Urinary bladder (tissue), 3 donors: ENCODE measurements at regions not wholly inside any gene's neighbourhood (a gene's known extent, or its start where the extent isn't known, plus 50 kb on each side); places are given as distances from the start of the nearest gene placed in this dataset.
"Not testable (repeated sequence)": the region's sequence is repeated elsewhere in the genome, so short reads cannot be mapped to it uniquely, and the experiment has no call there.

Experiments used
- DNase-seq: peaks from one replicate; pipeline ENCODE4 v3.0.0-alpha.2; 2015; ENCODE audit errors: extremely low spot score
- H3K27ac ChIP-seq: one replicate; pipeline ENCODE4 v1.5.1; 2013; ENCODE audit warnings: low read depth, mild to moderate bottlenecking, moderate library complexity
- H3K36me3 ChIP-seq: one replicate; pipeline ENCODE4 v1.6.1; 2013; ENCODE audit warnings: mild to moderate bottlenecking, moderate library complexity; ENCODE audit not compliant: insufficient read depth
- H3K4me1 ChIP-seq: one replicate; pipeline ENCODE4 v1.6.1; 2013; ENCODE audit warnings: mild to moderate bottlenecking, moderate library complexity; ENCODE audit not compliant: insufficient read depth
- H3K4me3 ChIP-seq: one replicate; pipeline ENCODE4 v1.5.1; 2013; ENCODE audit warnings: low read depth, low read length
- WGBS: extraction: QIAGEN DNeasy Blood & Tissue Kit; methylation state at CpG from one replicate; pipeline ENCODE4 v1.1.7; 2013; 5-methylcytosine and 5-hydroxymethylcytosine counted together
- donor health status: healthy with polysubstance abuse.
- donor health status: healthy.

DNA sequence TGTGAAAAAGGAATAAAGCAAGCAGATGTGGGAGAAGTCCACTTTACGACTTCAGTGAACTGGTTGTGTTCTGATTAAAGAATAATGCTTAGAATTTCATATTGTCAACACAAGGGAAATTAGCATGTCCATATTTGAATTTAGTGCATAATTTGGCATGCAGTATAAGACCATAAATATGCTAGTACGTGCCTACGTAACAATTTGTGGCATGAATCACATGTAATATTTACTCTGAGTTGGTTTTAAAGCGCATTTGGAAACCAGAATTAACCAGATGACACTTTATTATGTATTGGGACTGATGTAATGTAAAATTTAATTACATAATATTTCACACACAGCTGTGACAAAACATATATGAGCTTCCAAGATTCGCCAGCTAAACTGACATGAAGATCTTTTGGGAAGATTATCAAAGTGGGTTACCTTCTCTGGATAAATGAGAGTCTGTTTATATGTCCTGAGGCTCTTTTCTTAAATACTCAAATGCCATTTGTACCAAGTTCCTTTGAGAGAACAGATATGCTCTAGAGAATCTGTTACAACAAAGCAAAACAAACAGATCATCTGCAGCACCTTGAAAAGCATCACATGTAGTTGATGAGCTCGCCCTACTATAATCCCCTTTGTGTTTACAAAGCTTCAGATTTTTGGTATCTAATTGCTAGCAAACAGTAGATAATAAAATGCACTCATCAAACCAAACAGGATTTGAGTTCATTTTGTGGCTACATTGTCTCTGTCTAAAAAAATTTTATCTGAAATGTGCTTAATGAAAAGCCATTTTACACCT, 1468.6 kb downstream of the CDH11 start:
- H3K36me3 ChIP-seq: no peaks in the 10 kb centered on the region
- no peak for DNase-seq
- H3K4me1 ChIP-seq: no peaks in the 10 kb centered on the region
- no peak overlapping the region for H3K27ac ChIP-seq
- no peak overlapping the region for H3K4me3 ChIP-seq
- 62% methylated on average over 6 of the region's 6 CpGs for WGBS

DNA sequence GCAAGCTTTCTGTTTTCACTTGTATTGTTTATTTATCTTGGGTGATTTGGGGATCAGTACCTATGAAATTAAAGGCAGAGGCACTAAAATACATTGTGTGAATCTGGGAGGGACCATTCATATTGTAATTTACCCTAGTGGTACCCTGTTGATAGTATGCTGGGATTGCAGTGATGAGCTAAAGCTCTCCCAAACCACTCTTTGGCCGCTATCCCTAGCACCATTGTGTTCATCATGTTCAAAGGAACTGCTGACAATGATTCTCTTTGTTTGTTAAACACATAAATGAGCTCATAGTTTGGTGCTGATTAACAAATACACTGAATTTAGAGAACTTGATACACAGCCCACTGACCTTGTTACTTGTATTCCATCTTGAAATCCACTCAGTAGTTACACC, 1469.8 kb downstream of the CDH11 start:
- Histone ChIP-seq H3K4me1 (no peaks in the 10 kb centered on the region), H3K36me3 (no peaks in the 10 kb centered on the region), H3K27ac (no peak overlapping the region), H3K4me3 (no peak overlapping the region)
- DNase-seq: no peak
- WGBS: 89% methylated on average over 1 of the region's 1 CpG

DNA sequence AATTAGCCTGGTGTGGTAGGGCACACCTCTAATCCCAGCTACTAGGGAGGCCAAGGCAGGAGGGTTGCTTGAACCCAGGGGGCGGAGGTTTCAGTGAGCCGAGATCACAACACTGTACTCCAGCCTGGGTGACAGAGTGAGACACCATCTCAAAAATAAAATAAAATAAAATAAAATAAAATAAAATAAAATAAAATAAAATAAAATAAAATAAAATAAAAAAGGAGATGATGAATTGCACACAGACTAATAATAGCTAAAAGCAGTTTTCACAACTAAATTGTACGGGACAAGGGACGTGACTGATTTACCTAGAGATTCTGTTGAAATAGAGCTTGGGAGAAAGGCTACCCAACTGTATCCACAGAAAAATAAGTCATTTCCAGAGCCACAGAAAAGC, 1471.3 kb downstream of the CDH11 start:
- 85% methylated on average over 4 of the region's 4 CpGs for whole genome bisulfite sequencing
- Histone ChIP-seq H3K27ac (no peak overlapping the region), H3K36me3 (no peaks in the 10 kb centered on the region), H3K4me3 (no peak overlapping the region), H3K4me1 (no peaks in the 10 kb centered on the region)
- DNase-seq: no peak

DNA sequence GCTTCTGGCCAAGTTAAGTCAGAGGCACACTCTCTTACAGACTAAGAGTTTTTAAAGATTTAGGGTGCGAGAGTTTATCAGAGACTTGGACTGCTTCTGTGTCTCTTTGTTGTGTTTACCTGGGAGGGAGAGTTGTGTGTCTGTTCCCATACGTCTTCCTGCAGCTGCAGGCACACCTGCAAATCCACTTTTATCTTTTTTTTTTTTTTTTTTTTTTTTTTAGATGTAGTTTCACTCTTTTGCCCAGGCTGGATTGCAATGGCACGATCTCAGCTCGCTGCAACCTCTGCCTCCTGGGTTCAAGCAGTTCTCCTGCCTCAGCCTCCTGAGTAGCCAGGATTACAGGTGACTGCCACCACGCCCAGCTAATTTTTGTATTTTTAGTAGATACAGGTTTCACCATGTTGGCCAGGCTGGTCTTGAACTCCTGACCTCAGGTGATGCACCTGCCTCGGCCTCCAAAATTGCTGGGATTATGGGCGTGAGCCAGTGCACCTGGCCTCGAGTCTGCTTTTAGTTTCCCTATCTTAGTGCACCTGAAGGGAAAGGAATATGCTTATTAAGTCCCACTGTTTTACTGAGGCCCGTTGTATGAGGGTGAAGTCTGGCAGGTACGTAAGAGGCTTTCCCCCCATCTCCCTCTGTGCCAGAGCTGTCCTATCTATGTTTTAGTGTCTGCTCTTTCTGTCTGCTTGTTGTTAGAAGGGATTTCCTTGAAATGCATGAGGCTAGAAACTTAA, 1488.0 kb downstream of the CDH11 start:
- H3K4me1 ChIP-seq, H3K4me3 ChIP-seq, DNase-seq, H3K36me3 ChIP-seq, H3K27ac ChIP-seq: not testable (repeated sequence)
- WGBS: 89% methylated on average over 10 of the region's 10 CpGs

DNA sequence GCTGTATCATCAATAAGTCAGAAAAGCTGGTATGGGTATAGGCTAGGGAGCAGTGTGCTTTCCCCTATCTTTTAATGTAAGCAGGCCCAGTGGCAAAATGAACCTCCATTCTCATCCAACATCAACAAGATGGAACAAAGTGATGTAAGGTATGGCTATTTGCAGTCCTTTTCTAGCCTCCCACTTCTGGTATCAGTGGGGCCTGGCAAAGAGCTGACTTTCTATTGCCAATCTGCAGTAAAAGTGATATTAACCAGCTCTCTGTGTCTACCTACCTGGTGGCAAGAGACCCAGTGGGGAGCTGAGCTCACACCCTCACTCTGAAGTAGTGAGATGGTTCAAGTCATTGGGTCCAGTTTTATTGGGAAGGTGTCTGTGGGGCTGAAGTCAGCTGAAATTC, 1492.6 kb downstream of the CDH11 start:
- no peak for DNase-seq
- H3K36me3 ChIP-seq: no peaks in the 10 kb centered on the region
- no peaks in the 10 kb centered on the region for H3K4me1 ChIP-seq
- no peak overlapping the region for H3K27ac ChIP-seq
- no peak overlapping the region for H3K4me3 ChIP-seq

DNA sequence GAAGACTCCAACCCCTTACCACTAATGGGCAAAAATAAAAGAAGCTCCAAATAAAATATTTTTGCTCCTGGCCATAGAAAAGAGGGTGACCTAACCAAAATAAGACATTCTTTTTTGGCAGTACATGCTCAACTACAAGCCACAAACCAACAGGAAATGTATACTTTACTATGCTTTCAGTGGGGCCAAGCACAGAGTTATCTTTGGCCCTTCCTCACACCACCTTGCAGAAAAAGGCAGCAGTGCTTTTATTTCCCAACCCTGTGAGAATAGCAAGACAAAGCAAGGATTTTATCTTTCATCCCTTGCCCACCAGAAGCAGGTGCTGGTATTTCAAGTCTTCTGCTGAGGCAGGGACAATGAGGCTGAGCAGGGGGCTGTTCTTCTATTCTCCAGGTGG, 1493.1 kb downstream of the CDH11 start:
- Histone ChIP-seq H3K27ac (no peak overlapping the region), H3K4me3 (no peak overlapping the region), H3K4me1 (no peaks in the 10 kb centered on the region), H3K36me3 (no peaks in the 10 kb centered on the region)
- no peak for DNase-seq

DNA sequence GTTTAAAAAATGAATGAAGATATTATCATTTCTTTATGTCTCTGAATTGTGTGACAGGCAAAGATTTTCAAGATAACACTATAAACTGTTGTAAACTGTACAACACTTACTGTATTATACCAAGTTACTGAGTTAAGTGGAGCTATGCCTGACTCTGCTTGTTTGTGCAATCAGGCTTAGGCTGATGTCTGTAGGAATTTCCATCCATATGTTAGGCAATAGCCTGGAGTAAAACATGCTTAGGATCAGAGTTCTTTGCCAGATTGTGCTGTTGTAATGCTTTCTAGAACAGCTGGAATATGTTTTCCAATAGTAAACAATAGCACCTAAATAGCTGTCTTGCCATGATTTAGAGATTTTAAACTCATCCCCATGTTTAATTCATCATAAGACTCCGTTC, 1496.7 kb downstream of the CDH11 start:
- DNase-seq: no peak
- Histone ChIP-seq H3K4me3 (no peak overlapping the region), H3K4me1 (no peaks in the 10 kb centered on the region), H3K27ac (no peak overlapping the region), H3K36me3 (no peaks in the 10 kb centered on the region)
- 38% methylated on average over 1 of the region's 1 CpG for WGBS

DNA sequence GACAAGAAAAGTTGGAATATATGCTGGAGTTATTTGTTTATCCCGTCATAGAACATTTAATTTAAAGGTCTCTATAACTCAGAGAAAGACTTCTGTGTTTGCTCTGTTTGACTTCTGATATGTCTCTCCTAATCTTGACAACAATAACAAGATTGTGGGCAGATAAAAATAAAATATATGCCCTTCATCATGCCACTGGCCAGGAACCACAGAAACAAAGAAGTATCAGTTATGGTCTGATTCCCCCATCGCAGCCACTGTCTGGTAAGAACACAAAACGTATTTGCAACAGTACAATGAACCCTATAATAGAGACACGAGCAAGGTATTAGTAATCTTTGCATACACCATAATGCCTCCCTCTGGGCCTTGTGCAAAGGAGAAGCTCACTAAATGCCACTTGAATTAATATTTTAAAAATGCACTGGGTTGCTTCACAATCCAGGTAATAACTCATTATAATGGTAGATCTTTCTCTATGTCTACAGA, 1498.3 kb downstream of the CDH11 start:
- no peaks in the 10 kb centered on the region for H3K36me3 ChIP-seq
- no peak overlapping the region for H3K4me3 ChIP-seq
- WGBS: 80% methylated on average over 4 of the region's 4 CpGs
- H3K27ac ChIP-seq: no peak overlapping the region
- DNase-seq: no peak
- no peaks in the 10 kb centered on the region for H3K4me1 ChIP-seq

DNA sequence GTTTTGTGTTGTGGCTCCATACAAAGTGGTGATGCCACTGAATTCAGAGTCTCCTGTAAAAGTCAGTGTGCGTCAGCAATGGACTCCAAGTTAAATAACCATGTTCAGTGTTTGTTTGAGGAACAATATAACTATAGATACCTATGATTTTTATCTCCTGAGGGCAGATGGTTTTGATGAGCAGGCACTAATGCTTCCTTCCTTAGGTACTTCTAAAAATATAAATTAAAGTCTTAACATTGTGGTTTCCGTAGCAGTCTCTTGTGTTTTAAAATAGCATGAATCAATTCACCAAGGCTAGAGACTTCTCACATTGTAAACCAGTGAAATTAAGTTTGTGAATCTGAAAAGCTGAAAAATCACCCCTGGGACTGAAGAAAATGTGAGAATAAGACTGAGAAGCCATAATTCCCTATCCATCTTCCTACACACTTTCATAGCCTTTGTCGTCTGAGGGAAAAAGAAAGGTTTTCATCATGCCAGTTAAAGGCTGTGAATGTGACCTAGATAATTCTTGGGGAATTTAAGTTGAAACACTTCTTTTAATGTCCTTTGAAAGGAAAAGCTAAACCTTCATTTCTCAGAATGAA, 1502.9 kb downstream of the CDH11 start:
- H3K27ac ChIP-seq: no peak overlapping the region
- H3K36me3 ChIP-seq: no peaks in the 10 kb centered on the region
- peaks cover 2% of the 10 kb centered on the region for H3K4me1 ChIP-seq
- H3K4me3 ChIP-seq: no peak overlapping the region
- WGBS: 75% methylated on average over 3 of the region's 3 CpGs
- no peak for DNase-seq

DNA sequence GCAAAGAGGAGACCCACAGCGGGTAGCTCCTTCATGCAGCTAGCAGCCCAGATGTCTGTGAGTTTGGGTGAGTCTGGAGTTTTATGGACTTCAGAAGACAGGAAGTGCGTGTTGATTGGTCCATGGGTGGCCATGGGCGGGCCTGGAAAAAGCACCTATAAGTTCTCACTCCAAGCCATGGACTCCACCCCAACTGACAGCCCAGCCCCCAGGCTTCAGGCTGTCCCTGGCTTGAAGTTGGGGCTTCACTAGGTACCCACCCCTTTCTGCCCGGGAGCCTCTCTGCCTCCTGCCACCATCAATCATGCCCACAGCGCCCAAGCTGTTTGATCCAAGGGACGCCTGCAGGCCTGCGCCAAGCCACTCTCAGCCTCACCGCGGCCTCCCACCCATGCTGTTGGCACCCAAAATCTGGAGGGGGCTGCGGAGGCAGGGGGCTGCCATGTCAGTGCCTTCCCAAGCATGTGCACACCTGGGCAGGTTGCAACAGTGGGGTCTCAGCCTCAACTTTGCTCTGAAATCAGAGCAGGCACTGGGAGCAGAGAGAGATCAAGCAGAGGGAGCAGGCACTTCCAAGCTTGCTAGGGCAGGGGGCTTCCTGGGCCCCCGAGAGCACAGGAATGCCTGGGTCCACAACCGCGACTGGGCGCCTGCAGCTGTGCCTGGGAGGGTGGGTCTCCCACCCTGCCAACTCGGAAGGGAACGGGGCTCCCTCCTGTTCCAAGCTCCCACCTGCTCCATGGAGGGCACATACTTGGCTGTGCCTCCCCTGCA, 1503.7 kb downstream of the CDH11 start:
- no peak for DNase-seq

DNA sequence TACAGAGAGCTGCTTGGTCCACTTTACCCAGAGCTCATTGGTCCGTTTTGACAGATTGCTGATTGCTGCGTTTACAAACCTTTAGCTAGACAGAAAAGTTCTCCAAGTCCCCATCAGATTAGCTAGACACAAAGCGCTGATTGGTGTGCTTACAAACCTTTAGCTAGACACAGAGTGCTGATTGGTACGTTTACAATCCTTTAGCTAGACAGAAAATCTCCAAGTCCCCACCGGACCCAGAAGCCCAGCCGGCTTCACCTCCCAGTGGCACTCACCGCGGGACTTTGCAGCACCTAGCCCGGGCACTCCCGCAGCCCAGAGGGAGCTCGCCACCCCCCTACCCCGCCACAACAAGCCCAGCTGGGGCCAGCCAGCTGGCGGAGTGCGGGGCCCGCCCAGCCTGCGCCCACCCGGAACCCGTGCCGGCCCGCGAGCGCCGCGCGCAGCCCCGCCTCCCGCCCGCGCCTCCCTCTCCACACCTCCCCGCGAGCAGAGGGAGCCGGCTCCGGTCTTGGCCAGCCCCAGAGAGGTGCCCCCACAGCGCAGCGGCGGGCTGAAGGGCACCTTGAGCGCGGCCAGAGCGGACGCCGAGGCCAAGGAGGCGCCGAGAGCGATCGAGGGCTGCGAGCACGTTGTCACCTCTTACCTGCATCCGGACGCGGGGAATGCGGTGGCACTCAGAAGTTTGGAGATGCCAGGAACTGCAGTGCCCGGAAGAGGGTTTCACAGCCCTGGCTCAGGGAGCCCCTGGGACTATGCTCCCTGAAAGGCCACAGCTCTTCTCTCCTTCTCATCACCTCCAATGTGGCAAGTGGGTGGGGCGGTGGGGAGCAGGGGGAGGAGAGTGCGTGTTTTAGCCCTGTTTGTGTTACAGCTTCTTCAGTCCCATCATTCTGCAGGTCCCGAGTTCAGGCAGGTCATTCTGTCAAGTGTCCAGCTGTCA, 1504.5 kb downstream of the CDH11 start:
- Histone ChIP-seq H3K4me3 (peak overlapping the region; percentile 58), H3K4me1 (peaks cover 2% of the 10 kb centered on the region), H3K27ac (no peak overlapping the region), H3K36me3 (no peaks in the 10 kb centered on the region)
- WGBS: 22% methylated on average over 55 of the region's 55 CpGs
- DNase-seq: no peak

More for the DNA sequence above, 1503.7 kb downstream of the CDH11 start:
- no peaks in the 10 kb centered on the region for H3K36me3 ChIP-seq
- no peak overlapping the region for H3K27ac ChIP-seq
- WGBS: 91% methylated on average over 16 of the region's 16 CpGs
- peak overlapping the region; percentile 58 for H3K4me3 ChIP-seq
- peaks cover 2% of the 10 kb centered on the region for H3K4me1 ChIP-seq

DNA sequence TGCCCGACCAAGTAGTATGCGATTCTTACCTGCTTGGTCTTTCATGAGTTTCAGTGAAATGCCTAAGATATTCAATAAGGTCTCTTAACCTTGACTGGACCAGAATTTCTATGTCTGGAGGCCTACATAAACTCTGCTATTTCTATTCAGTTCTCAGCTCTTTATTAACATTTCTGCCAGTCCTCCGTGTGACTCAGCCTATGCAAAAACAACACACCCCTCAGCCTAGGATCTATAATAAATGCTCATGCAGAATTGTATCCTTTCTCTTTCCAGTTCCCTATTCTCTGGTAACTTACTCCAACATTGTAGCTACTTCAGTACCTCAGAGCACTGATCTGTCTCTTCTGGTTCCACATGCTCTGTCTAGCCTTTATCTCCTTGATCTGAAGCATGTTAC, 1507.4 kb downstream of the CDH11 start:
- DNase-seq: no peak
- H3K4me1 ChIP-seq: peaks cover 2% of the 10 kb centered on the region
- no peak overlapping the region for H3K27ac ChIP-seq
- H3K4me3 ChIP-seq: no peak overlapping the region
- WGBS: 80% methylated on average over 3 of the region's 3 CpGs
- H3K36me3 ChIP-seq: no peaks in the 10 kb centered on the region

DNA sequence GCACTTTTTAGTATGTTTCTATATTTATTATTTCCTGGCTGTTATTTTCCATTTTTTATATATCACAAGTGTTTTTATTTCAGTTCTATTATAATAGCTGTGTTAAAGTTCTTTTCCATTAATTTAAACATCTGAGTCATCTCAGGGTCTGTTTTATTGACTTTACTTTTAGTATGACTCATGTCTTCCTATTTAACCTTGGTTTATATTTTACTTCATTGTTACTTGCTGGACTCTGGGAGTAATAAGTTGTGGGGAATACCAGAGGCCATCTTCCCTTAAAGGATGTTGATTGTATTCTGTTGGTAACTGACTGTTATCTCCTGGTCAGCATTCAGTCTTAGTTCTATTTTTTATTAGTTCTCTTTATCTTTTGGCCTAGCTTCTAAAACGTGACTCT, 1508.2 kb downstream of the CDH11 start:
- 32% methylated on average over 1 of the region's 1 CpG for whole genome bisulfite sequencing
- Histone ChIP-seq H3K27ac (no peak overlapping the region), H3K4me3 (no peak overlapping the region), H3K36me3 (no peaks in the 10 kb centered on the region), H3K4me1 (peaks cover 2% of the 10 kb centered on the region)
- no peak for DNase-seq
